Uterus (tissue), 2 donors: ENCODE measurements at regions not wholly inside any gene's neighbourhood (a gene's known extent, or its start where the extent isn't known, plus 50 kb on each side); places are given as distances from the start of the nearest gene placed in this dataset.

Experiments
- POLR2A ChIP-seq, 2 donors: fragments of 450-650 bp; IDR thresholded peaks; one replicate each; pipeline ENCODE4 v1.6.1; 2016; ENCODE audit warnings: antibody characterized with exemption in 2 of 2, mild to moderate bottlenecking in 1 of 2, moderate library complexity in 1 of 2
- TF ChIP-seq, protein P1 (sequence below), 4 experiments: fragments of 200-600 bp in 2 of 4; fragments of 450-650 bp in 2 of 4; sonication (generic) in 2 of 4; IDR thresholded peaks; one replicate each; pipeline ENCODE4 v1.5.1; 2016 to 2019; ENCODE audit warnings: antibody characterized with exemption in 4 of 4, mild to moderate bottlenecking in 2 of 4, moderate library complexity in 1 of 4

DNA sequence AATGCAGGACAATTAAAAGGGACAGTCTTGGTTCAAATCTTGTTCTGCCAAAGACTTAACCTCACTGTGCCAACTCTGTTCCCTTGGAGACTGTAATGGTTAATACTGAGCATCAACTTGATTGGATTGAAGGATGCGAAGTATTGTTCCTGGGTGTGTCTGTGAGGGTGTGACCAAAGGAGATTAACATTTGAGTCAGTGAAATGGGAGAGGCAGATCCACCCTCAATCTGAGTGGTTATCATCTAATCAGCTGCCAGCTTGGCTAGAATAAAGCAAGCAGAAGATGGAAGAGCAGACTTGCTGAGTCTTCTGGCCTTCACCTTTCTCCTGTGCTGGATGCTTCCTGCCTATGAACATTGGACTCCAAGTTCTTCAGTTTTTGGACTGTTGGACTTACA, 474.4 kb downstream of the CD83 start:
- TF ChIP-seq, protein P1, sequence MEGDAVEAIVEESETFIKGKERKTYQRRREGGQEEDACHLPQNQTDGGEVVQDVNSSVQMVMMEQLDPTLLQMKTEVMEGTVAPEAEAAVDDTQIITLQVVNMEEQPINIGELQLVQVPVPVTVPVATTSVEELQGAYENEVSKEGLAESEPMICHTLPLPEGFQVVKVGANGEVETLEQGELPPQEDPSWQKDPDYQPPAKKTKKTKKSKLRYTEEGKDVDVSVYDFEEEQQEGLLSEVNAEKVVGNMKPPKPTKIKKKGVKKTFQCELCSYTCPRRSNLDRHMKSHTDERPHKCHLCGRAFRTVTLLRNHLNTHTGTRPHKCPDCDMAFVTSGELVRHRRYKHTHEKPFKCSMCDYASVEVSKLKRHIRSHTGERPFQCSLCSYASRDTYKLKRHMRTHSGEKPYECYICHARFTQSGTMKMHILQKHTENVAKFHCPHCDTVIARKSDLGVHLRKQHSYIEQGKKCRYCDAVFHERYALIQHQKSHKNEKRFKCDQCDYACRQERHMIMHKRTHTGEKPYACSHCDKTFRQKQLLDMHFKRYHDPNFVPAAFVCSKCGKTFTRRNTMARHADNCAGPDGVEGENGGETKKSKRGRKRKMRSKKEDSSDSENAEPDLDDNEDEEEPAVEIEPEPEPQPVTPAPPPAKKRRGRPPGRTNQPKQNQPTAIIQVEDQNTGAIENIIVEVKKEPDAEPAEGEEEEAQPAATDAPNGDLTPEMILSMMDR (IDR thresholded peaks at IDR 0.05): no peak
- no peak for TF ChIP-seq POLR2A (IDR thresholded peaks at IDR 0.05)
